HG03039 (cell line): ENCODE measurements at regions not wholly inside any gene's neighbourhood (a gene's known extent, or its start where the extent isn't known, plus 50 kb on each side); places are given as distances from the start of the nearest gene placed in this dataset.
"Not testable (repeated sequence)": the region's sequence is repeated elsewhere in the genome, so short reads cannot be mapped to it uniquely, and the experiment has no call there.

Experiments used
- ATAC-seq: cut with Tn5 transposase; IDR thresholded peaks from one replicate; pipeline ENCODE4 v1.9.1; 2021; ENCODE audit warnings: mild to moderate bottlenecking, moderate library complexity; ENCODE audit not compliant: unreplicated experiment

GRCh38 chrX:150118476-150118875, 180.2 kb upstream of the EOLA2 start:
- ATAC-seq = no peak

DNA sequence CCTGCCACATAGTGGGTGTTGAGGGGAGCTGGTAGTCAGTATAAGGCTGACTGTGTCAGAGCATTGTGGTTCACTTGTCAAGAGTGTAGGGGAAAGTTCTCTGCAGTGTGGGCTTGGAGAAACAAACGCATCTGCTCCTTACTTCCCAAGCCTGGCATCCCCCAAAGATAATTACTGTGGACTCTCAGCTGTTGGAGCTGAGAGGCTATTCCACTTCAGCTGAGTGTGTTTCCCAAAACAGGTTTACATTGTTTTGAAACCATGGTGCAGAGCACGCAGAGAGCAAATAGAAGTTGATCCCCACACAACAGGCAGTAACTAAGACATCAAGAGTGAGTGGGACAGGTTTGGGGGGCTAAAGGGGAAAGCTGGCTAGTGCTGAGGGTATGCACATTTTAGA, 181.0 kb upstream of the EOLA2 start:
- no peak for ATAC-seq

DNA sequence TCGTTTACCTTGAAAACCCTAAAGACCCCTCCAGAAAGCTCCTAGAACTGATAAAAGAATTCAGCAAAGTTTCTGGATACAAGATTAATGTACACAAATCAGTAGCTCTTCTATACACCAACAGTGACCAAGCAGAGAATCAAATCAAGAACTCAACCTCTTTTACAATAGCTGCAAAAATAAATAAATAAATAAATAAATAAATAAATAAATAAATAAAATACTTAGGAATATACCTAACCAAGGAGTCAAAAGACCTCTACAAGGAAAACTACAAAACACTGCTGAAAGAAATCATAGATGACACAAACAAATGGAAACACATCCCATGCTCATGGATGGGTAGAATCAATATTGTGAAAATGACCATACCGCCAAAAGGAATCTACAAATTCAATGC, 186.8 kb upstream of the EOLA2 start:
- not testable (repeated sequence) for ATAC-seq

DNA sequence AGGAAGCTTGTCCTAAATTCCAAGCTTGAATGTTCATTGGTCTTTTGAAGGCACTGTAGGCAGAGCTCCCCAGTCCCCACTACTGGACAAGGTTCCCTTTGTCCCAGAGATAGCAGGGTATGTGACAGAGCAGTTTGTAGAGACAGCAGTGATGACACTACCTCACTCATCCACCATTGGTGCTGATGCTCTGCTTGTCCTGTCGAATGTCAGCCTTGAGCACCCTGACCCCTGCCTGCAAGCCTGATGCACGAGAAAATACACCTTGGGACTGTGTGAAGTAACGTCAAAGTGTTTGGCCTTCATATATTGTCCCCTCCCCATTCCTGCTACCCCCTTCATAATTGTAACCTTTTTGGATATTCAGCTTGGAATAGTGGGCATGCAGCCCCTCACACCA, 188.9 kb upstream of the EOLA2 start:
- no peak for ATAC-seq

GRCh38 chrX:150143721-150144440, 205.6 kb upstream of the EOLA2 start:
- no peak for ATAC-seq

GRCh38 chrX:150146271-150146896, 208.1 kb upstream of the EOLA2 start:
- no peak for ATAC-seq

DNA sequence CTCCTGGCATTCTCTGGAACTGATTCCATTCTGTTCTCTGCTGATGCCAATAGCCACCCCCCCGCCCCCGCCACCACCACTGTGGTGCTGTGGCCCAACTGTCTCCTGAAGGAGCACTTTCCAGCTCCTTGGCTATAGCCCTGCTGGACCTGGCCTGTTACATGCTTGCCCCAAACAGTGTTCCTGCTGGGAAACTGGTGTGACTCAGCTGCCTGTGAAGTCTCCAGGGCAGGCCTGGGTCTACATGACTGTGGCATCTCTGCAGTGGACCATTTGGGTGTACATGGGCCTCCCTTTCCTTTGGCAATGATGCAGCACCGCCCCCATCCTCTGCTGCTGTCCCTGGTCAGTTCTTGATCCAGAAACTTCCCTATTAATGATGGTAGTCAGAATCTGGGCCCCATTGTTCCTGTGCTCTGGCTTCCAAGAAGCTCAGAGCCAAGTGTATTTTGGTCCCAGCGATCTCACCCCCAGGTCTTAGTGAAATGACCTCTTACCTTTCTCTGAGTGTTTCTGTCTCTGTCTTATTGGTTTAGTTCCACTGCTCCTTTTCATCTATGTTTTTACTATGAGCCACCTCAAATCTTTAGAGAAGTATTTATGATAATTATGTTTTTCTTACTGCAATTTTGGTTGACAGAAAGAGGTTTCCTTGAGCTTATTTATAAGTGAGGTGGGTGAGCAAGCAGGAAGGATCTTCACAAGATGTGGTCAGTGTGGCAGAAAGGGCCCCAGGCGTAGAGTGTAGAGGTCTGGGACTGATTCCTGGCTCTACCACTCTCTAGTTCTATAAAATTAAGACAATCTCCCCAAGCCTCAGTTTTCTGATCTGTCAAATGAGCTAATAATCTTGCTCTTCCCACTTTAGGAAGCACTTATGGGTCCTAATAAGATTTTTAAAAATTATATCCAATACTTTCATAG, 210.7 kb upstream of the EOLA2 start:
- no peak for ATAC-seq

DNA sequence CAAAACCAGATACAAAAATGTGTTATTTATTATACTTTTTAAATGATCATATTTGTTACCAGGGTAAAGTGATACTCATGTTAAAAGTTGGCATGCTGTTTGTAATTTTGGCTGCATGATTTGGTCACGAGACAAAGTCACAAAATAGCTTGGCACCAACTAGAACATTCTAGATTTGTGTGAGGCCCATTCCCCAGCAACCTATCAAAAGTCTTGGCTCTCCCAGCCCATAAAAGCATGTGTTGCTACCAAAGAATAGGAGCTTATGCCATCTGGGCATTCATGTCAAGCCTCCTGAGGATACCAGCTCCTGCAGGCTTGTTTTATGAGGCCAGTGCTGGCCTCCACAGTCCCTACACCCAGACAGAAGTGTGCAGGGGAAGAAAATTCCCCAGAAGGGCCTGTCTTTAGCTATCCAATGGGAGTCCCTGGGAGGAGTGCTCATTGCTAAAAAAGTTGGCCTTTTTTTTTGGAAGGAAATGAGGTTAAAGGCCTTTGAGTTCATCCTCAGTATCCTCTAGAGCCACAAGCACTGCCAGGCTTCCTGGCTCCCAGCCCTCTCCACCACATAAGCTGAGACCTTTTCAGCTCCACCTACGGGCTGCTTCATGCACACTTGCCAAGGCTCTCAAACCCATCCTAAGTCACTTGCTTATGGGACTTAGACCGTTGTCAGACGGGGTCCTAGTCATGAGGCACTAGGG, 211.9 kb upstream of the EOLA2 start:
- no peak for ATAC-seq

DNA sequence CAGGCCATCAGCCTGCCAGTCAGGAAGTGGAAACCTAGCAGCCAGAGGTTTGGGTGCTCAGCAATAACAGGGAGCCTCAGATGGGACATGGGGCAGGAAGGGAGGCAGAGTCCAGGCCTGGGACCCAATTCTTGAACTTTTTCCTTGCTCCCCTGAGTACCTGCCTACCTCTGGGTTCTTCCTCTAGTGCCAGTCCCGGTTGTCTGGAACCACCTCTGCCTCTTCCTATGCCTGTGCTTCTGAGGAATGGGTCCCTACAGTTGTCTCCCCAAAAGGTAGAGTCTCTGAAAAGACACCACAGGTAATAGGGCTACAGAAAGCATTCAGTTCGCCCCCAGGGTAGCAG, 212.4 kb upstream of the MAMLD1 start:
- ATAC-seq = no peak

- ATAC-seq = no peak
These were observed 211.1 kb upstream of the MAMLD1 start for GRCh38 chrX:150152036-150152435.

- no peak for ATAC-seq
These were observed 210.6 kb upstream of the MAMLD1 start for GRCh38 chrX:150152546-150152945.

GRCh38 chrX:150155436-150156035, 207.6 kb upstream of the MAMLD1 start:
- ATAC-seq = no peak

GRCh38 chrX:150156615-150157014, 206.5 kb upstream of the MAMLD1 start:
- no peak for ATAC-seq

- ATAC-seq = no peak
These were observed 205.8 kb upstream of the MAMLD1 start for GRCh38 chrX:150157291-150157690.

DNA sequence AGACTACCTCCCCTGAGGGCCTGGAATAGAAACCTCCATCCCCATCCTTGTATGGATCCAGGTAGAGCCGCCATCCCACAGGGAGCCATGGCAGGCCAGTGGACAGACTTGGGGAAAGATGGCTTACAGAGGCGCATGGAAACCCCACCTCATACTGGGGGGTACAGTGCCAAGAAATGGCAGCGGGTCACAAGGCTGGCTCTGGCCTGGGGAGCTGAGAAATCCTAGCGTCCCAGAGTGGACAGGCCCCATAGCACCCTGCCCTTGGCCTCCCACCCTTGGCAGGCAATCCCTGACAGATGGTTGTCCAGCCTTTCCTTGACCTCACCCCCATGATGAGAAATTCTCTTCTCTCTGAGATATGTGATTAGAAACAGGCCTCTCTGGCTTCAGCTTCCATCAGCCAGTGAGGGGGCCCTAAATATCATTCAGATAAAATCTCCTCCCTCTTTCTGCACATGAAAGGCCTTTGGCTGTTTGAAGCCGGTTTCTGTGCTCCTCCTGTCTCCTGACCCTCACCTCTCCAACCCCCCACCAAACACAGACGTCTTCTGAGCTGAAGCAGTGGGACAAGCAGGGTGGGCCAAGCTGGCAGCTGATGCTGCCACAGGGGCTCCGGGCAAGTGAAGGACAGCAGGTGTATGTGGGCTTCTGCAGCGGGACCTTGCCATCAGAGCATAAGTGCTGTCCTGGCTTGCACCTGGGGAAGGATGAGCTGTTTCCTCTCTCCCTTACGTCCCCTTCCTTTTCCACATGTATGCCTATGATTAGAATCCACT, 204.4 kb upstream of the MAMLD1 start:
- no peak for ATAC-seq

DNA sequence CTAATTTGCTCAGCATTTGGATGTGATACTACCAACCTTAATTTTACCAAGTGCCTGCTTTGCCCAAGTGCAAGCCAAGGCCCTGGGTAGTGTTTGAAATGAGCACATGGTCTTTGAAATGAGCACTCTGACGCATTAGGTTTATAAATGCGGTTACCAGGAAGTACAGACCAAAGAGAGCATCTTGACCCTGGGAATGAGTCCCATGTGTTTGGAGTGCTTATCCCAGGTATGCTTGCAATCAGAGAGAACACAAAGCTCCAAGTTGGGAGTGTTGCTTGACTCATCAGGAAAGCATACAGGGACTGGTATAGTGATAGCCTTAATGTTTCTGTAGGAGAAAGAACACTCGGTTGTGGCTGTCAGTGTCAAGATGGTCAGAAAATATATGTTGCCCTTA, 203.6 kb upstream of the MAMLD1 start:
- ATAC-seq = no peak

GRCh38 chrX:150160656-150161055, 202.5 kb upstream of the MAMLD1 start:
- ATAC-seq = no peak

GRCh38 chrX:150161193-150161592, 201.9 kb upstream of the MAMLD1 start:
- no peak for ATAC-seq

- ATAC-seq = no peak
These were observed 201.0 kb upstream of the MAMLD1 start for GRCh38 chrX:150162141-150162540.
